HL-60 (cell line): ENCODE measurements at regions not wholly inside any gene's neighbourhood (a gene's known extent, or its start where the extent isn't known, plus 50 kb on each side); places are given as distances from the start of the nearest gene placed in this dataset.

ENCODE experiments used
- CTCF ChIP-seq: IDR thresholded peaks from one replicate; pipeline ENCODE4 v1.5.1; 2011; ENCODE audit warnings: low read length, control low read depth, inconsistent platforms; ENCODE audit not compliant: insufficient read depth
- GABPA ChIP-seq: IDR thresholded peaks from 2 replicates; pipeline ENCODE4 v1.6.1; 2012; ENCODE audit warnings: low read depth
- POLR2AphosphoS5 ChIP-seq: IDR thresholded peaks from 2 replicates; pipeline ENCODE4 v1.6.1; 2012; ENCODE audit warnings: low read depth
- REST ChIP-seq: IDR thresholded peaks from 2 replicates; pipeline ENCODE4 v1.6.1; 2012; ENCODE audit warnings: low read depth; ENCODE audit not compliant: insufficient replicate concordance

DNA sequence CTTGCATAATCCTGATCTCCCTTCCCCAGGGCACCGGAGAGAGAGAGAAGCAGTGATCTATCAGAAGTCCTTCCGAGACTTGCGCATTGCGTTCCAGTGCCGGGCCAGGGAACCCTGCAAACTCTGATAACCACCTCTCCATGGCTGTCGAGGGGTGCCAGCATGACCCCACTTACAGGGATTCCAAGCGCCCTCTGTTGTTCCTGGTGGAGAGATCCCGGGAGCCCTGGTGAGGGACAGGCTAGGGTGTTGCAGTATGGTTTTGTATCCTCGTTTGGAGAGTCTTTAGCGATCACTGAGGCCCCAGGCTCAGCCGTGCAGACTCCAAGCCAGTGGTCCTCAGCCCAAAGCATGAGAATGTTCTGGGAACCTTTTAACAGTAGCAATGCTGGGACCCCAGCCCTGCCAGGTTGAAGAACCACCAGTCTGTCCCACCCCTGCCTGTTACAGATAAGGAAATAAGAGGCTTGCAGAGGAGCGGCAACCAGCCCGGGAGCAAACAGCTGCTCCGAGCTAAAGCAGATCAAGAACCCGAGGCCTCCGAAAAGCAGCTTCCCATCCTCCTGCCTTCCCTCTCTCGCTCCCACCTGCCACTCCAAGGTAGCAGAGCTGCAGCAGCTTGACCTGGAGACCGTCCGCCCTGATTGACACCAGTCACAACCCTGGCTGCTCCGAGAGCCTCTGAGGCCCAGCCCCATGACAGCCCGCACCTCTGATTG is 150.3 kb upstream of the RPL38 start:
- TF ChIP-seq CTCF (no peak), POLR2AphosphoS5 (no peak), REST (no peak), GABPA (no peak)
